ENCODE measurements at regions not wholly inside any gene's neighbourhood (a gene's known extent, or its start where the extent isn't known, plus 50 kb on each side); places are given as distances from the start of the nearest gene placed in this dataset.

- Histone ChIP-seq H3K4me3 (replicated peaks in 1 of 3; ENCODE audit: insufficient read depth in 1 of 3, low read depth in 2 of 3, low read length in 3 of 3) (no peak overlapping the region), H2AFZ (ENCODE audit: low read length) (no peak overlapping the region), H3K27me3 (ENCODE audit: control insufficient read depth in 1 of 2, insufficient read depth in 2 of 2, low read length in 2 of 2) (no peaks in the 10 kb centered on the region), H3K79me2 (ENCODE audit: insufficient read depth, low read length) (no peaks in the 10 kb centered on the region), H3K27ac (ENCODE audit: extremely low read length, insufficient read depth, low read length) (no peak overlapping the region), H3K9ac (ENCODE audit: insufficient read depth, low read depth, low read length) (no peak overlapping the region), H3K9me3 (ENCODE audit: low read length) (no peaks in the 10 kb centered on the region), H3K4me1 (ENCODE audit: insufficient read depth, low read length) (peaks cover under 1% of the 10 kb centered on the region; the same call in 1 of the 2 replicates), H4K20me1 (ENCODE audit: insufficient read depth, low read length) (no peaks in the 10 kb centered on the region), H3K4me2 (ENCODE audit: low read depth, low read length) (no peak overlapping the region), H3K36me3 (replicated peaks in 1 of 2; ENCODE audit: control insufficient read depth in 1 of 2, insufficient read depth in 2 of 2, low read length in 2 of 2) (no peaks in the 10 kb centered on the region)
- WGBS (ENCODE audit: low lambda C conversion rate): 94% methylated on average over 1 of the region's 1 CpG
- no peak for ATAC-seq
- intact Hi-C loops (cut with micrococcal nuclease; ENCODE audit: unreplicated experiment) (no loop called here), in situ Hi-C loops (cut with HindIII; ENCODE audit: extremely low pct_ligation_motif_present, low pct_unique_long_range_greater_than_20kb) (no loop called here)
- CTCF ChIA-PET (ENCODE audit: low intra/inter-chr PET ratio, low total read pairs): no interaction called here
- BruUV-seq (replicated peaks): no TSS peak
- TF ChIP-seq NFATC3 (CRISPR knock-in tag; IDR thresholded peaks at IDR 0.05): no peak
- TF ChIP-seq SKI (IDR thresholded peaks at IDR 0.05; ENCODE audit: partially characterized antibody): no peak
- TF ChIP-seq ARID2 (CRISPR knock-in tag; IDR thresholded peaks at IDR 0.05; ENCODE audit: borderline replicate concordance): no peak
- no peak for TF ChIP-seq HNF4A (CRISPR knock-in tag; IDR thresholded peaks at IDR 0.05)
- TF ChIP-seq ZNF775 (CRISPR knock-in tag; IDR thresholded peaks at IDR 0.05; ENCODE audit: borderline replicate concordance): no peak
- TF ChIP-seq, protein P1, sequence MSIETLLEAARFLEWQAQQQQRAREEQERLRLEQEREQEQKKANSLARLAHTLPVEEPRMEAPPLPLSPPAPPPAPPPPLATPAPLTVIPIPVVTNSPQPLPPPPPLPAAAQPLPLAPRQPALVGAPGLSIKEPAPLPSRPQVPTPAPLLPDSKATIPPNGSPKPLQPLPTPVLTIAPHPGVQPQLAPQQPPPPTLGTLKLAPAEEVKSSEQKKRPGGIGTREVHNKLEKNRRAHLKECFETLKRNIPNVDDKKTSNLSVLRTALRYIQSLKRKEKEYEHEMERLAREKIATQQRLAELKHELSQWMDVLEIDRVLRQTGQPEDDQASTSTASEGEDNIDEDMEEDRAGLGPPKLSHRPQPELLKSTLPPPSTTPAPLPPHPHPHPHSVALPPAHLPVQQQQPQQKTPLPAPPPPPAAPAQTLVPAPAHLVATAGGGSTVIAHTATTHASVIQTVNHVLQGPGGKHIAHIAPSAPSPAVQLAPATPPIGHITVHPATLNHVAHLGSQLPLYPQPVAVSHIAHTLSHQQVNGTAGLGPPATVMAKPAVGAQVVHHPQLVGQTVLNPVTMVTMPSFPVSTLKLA (IDR thresholded peaks at IDR 0.05): no peak
- TF ChIP-seq RBFOX2 (IDR thresholded peaks at IDR 0.05; ENCODE audit: low read depth, low read length): no peak
- TF ChIP-seq TAF1 (CRISPR knock-in tag; IDR thresholded peaks at IDR 0.05): no peak
- TF ChIP-seq MTF1 (CRISPR knock-in tag; IDR thresholded peaks at IDR 0.05): no peak
- TF ChIP-seq GATAD1 (CRISPR knock-in tag; IDR thresholded peaks at IDR 0.05): no peak
- no peak for TF ChIP-seq FOSL2 (CRISPR knock-in tag; IDR thresholded peaks at IDR 0.05)
- no peak for TF ChIP-seq ZNF235 (CRISPR knock-in tag; IDR thresholded peaks at IDR 0.05; ENCODE audit: borderline replicate concordance)
- no peak for TF ChIP-seq LRRFIP1 (CRISPR knock-in tag; conservative IDR thresholded peaks at IDR 0.05)
- TF ChIP-seq, protein P2, sequence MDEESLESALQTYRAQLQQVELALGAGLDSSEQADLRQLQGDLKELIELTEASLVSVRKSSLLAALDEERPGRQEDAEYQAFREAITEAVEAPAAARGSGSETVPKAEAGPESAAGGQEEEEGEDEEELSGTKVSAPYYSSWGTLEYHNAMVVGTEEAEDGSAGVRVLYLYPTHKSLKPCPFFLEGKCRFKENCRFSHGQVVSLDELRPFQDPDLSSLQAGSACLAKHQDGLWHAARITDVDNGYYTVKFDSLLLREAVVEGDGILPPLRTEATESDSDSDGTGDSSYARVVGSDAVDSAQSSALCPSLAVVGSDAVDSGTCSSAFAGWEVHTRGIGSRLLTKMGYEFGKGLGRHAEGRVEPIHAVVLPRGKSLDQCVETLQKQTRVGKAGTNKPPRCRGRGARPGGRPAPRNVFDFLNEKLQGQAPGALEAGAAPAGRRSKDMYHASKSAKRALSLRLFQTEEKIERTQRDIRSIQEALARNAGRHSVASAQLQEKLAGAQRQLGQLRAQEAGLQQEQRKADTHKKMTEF (CRISPR knock-in tag; IDR thresholded peaks at IDR 0.05): no peak
- TF ChIP-seq PHB2 (IDR thresholded peaks at IDR 0.05; ENCODE audit: partially characterized antibody): no peak
- no peak for TF ChIP-seq ZNF446 (CRISPR knock-in tag; IDR thresholded peaks at IDR 0.05)
- no peak for TF ChIP-seq MAZ (IDR thresholded peaks at IDR 0.05; ENCODE audit: borderline replicate concordance, low read depth, low read length)
- no peak for TF ChIP-seq MAZ (CRISPR knock-in tag; IDR thresholded peaks at IDR 0.05; ENCODE audit: low read depth)
- TF ChIP-seq ZNF556 (CRISPR knock-in tag; IDR thresholded peaks at IDR 0.05; ENCODE audit: borderline replicate concordance): no peak
- no peak for TF ChIP-seq ZNF20 (CRISPR knock-in tag; IDR thresholded peaks at IDR 0.05)
- TF ChIP-seq CC2D1A (CRISPR knock-in tag; IDR thresholded peaks at IDR 0.05): no peak
- FAIRE-seq: no peak
- POLR2A ChIA-PET: no interaction called here
- DNase-seq (ENCODE audit: low spot score): no peak
Measured at GRCh38 chr7:17067691-17068090, 185.9 kb upstream of the AGR3 start.

All from HepG2 (cell line).